Left cardiac atrium (tissue), 4 donors: ENCODE measurements at regions not wholly inside any gene's neighbourhood (a gene's known extent, or its start where the extent isn't known, plus 50 kb on each side); places are given as distances from the start of the nearest gene placed in this dataset.
"Not testable (repeated sequence)": the region's sequence is repeated elsewhere in the genome, so short reads cannot be mapped to it uniquely, and the experiment has no call there.

Experiments
- ATAC-seq, 2 donors: fragments of 200-7000 bp; cut with Tn5 transposase; one replicate each; pipeline ENCODE4 v1.9.1; 2020; ENCODE audit warnings: mild to moderate bottlenecking in 2 of 2, moderate library complexity in 2 of 2
- DNase-seq: peaks from one replicate; pipeline ENCODE4 v3.0.0-alpha.2; 2020
- intact Hi-C, 2 donors: fragments of 100-400 bp; cut with DNase I; formaldehyde crosslinking; loops; one replicate each; pipeline versions ENCODE4 v1.14.1 to v1.15.1; 2022 to 2023
- donor health status: DM: no; HTN: yes; CAD: no.
- donor health status: DM: no; HTN: yes; CAD: no; lungs with severe emphysema.
- donor health status: DM: yes; HTN: yes; CAD: no.
- donor health status: Dilated cardiomyopathy.

DNA sequence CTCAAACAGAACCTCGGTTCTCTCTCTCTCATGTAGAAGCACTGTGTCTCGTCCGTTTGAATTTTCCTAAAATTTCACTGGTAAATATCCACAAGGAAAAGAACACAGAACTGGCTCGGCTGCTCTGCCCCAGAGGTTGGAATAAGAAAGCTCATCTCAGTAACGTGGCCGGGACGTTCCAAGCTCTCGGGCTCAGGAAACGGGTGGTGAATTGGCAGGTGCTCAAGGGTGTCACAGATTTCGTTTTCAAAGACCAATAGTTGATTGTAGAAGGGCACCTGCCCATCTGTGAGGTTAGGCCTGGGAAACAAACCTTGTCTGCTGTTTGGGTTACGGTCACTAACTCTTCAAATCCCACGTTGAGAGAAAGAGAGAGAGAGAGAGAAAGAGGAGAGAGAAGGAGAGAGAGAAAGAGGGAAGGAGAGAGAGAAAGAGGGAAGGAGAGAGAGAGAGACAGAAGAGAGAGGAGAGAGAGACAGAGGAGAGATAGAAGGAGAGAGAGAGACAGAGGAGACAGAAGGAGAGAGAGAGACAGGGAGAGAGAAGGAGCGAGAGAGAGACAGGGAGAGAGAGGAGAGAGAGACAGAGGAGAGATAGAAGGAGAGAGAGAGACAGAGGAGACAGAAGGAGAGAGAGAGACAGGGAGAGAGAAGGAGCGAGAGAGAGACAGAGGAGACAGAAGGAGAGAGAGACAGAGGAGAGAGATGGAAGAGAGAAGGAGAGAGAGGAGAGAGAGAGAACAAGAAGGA lies 106.6 kb downstream of the CRLF2 start:
- ATAC-seq (no peak), DNase-seq (no peak)

DNA sequence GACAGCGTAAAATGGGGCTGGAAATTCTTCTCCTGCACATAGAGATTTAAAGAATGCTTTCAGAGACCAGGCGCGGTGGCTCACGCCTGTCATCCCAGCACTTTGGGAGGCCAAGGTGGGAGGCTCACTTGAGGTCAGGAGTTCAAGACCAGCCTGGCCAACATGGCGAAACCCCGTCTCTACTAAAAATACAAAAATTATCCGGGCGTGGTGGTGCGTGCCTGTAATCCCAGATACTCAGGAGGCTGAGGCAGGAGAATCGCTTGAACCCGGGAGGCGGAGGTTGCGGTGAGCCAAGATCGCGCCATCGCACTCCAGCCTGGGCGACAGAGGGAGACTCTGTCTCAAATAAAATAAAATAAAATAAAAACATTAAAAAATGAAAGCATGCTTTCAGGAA lies 107.4 kb downstream of the CRLF2 start:
- ATAC-seq, DNase-seq, intact Hi-C loops: not testable (repeated sequence)

More for the DNA sequence above, 106.6 kb downstream of the CRLF2 start:
- intact Hi-C loops: no loop called here

- DNase-seq (no peak), ATAC-seq (no peak)
- intact Hi-C loops: no loop called here
Measured at GRCh38 chrX:1103360-1103759, 109.1 kb downstream of the CRLF2 start.

- DNase-seq (no peak), ATAC-seq (no peak)
- intact Hi-C loops: no loop called here
Measured at GRCh38 chrX:1102786-1103185, 109.7 kb downstream of the CRLF2 start.

GRCh38 chrX:1102221-1102620 lies 110.2 kb downstream of the CRLF2 start:
- DNase-seq, ATAC-seq, intact Hi-C loops: not testable (repeated sequence)

GRCh38 chrX:1099146-1099770 lies 113.2 kb downstream of the CRLF2 start:
- ATAC-seq (no peak), DNase-seq (no peak)
- intact Hi-C loops: no loop called here

GRCh38 chrX:1097328-1097727 lies 115.1 kb downstream of the CRLF2 start:
- ATAC-seq (no peak), DNase-seq (no peak)
- intact Hi-C loops: no loop called here

DNA sequence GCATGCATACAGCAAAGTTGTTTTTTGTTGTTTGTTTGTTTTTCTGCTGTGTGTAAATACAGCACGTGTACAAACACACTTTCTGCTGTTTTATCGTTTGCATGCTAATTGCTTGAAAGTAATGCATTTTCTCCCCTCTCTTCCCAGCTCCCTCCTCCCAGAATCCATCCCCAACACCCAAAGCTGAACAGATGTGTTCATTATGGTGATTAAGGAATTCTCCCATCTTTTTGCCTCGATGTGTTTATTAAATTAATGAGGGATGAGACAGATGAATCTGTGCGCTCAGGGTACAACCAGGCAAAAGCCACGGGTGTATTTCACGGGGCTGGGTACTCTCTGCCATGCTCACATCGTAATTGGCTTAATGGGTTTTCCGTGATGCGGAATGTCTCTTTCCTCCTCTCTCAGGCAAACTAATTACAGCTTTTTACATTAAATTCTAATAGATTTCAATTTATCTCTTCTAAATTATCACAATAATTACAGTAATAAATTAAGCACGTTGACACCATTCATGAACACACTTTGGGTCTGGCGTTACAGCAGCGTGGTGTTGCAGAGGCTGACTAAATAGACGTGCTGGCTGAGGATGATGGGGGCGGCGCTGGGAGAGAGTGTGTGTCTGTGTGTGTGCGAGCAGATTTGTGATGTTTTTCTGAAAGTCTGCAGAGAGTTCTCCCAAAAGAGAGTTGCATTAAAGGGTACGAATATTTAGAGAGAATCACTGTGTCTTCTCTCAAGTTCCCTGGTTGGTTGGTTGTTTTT lies 117.7 kb downstream of the CRLF2 start:
- ATAC-seq (no peak), DNase-seq (no peak)
- intact Hi-C loops: no loop called here

DNA sequence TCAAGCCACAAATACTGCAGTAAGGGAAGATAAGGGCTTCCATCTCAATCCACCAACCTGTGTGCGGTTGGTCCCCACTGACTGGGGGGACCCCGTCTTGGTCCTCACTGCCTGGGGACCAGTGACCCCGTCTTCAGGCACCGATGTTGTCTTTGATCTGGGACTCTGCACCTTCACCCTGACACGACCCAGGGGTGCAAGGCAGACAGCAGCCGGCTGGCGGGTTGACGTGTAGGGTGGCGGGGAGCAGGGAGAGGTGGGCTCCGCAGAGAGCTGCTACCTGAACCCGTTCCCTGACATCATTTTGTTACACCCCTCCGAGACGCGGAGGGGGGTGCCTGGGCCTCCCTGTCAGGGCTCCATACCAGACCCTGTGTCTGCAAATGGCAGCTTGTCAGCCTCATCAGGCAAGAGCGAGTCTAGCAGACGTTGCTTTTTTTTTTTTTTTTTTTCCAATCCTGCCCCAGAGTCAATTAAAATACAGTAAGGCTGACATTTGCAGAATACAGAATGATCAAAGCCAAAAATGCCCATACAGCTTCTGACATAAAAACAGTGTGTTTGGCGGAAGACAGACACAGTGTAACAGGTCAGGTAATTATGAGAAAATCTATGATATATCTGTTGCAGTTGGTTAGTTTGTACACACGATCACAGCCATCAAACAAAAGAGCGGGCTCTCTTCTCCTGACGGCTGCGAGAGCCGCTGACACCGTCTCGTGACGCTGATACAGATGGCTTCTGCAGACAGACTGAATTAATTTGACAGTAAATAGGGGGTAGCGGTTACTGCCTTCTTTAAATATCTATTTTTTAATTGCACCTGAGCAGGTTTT lies 118.6 kb downstream of the CRLF2 start:
- intact Hi-C loops: no loop called here
- ATAC-seq: no peak
- no peak for DNase-seq

DNA sequence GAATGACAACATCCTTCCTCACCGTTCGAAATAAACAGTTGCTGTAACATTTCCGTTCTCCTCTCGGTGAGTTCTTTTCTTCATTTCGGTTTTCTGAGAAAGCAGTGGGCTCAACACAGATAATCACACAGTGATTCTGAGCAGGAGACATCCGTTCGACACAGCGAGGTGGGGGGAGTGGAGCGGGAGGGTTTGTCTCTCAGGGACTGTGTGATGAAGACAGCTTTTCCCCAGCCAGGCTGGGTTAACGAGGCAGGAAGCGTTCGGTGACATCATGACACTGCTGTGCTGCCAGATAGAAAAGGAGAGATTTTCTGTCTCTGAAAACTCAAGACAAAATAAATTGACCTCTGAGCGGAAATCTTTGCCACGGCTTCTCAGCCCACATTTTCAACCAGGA lies 119.3 kb downstream of the CRLF2 start:
- intact Hi-C loops: no loop called here
- DNase-seq: no peak
- ATAC-seq: no peak

DNA sequence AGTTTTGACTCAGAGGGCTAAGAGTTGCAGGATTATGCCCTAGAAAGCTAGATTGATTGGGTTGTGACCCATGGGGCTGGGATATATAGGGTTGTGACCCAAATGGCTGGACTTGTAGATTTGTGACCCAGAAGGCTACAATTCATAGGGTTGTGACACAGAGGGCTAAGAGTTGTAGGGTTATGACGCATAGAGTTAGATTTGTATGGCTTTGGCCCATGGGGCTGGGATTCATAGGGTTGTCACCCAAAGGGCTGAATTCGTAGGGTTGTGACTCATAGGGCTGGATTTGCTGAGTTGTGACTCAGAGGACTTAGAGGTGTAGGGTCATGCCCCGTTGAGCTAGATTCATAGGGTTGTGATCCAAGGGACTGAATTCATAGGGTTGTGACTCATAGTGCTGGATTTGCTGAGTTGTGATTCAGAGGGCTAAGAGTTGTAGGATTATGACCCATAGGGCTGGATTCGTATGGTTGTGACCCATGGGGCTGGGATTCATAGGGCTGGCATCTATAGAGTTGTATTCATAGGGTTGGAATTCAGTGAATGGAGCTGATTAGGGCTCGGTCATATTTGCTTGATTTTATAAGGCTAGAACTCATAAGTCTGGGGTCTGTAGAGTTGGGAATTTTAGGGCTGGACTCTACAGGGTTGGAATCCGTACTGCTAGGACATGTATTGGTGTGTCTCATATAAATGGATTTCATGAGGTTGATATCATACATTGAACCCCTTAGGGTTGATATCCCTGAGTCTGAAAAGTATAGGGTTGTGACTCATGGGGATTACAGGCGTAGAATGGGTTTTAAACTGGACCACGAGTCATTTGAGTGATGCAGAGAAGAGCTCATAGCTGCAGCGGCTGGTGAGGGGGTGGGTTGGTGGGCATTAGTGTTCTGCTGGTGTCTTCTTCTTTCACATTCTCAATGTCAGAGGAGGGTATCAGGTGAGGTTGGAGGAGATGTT lies 125.7 kb downstream of the CRLF2 start:
- no peak for ATAC-seq
- intact Hi-C loops: no loop called here
- no peak for DNase-seq

GRCh38 chrX:1085871-1086270 lies 126.6 kb downstream of the CRLF2 start:
- DNase-seq, ATAC-seq, intact Hi-C loops: not testable (repeated sequence)

- DNase-seq (no peak), ATAC-seq (no peak)
- intact Hi-C loops: no loop called here
Measured at GRCh38 chrX:1084689-1085088, 127.8 kb downstream of the CRLF2 start.

GRCh38 chrX:1076871-1077651 lies 135.4 kb downstream of the CRLF2 start:
- intact Hi-C loops: no loop called here
- DNase-seq: no peak
- ATAC-seq: no peak

- intact Hi-C loops: no loop called here
- ATAC-seq: no peak
- no peak for DNase-seq
Measured at GRCh38 chrX:1075741-1076140, 136.7 kb downstream of the CRLF2 start.

DNA sequence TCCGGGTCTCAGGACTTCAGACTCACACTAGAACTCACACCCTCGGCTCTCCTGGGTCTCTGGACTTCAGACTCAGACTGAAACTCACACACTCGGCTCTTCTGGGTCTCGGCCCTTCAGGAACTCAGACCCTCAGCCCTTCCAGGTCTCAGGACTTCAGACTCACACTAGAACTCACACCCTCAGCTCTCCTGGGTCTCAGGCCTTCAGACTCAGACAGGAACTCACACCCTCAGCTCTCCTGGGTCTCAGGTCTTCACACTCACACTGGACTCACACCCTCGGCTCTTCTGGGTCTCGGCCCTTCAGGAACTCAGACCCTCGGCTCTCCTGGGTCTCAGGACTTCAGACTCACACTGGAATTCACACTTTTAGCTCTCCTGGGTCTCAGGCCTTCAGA lies 137.3 kb downstream of the CRLF2 start:
- DNase-seq (no peak), ATAC-seq (no peak)
- intact Hi-C loops: no loop called here

DNA sequence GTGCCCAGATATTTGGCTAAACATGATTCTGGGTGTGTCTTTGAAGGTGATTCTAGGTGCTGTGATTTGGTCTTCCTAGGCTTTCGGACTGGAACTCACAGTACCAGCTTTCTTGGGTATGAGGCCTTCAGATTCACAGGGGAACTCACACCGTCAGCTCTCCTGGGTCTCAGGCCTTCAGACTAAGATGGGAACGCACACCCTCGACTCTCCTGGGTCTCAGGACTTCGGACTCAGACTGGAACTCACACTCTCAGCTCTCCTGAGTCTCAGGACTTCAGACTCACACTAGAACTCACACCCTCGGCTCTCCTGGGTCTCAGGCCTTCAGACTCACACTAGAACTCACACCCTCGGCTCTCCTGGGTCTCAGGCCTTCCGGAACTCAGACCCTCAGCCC lies 137.7 kb downstream of the CRLF2 start:
- intact Hi-C loops: no loop called here
- ATAC-seq (no peak), DNase-seq (no peak)

- DNase-seq (no peak), ATAC-seq (no peak)
- intact Hi-C loops: no loop called here
Measured at GRCh38 chrX:1074172-1074571, 138.3 kb downstream of the CRLF2 start.
